ENCODE measurements at regions not wholly inside any gene's neighbourhood (a gene's known extent, or its start where the extent isn't known, plus 50 kb on each side); places are given as distances from the start of the nearest gene placed in this dataset.

DNA sequence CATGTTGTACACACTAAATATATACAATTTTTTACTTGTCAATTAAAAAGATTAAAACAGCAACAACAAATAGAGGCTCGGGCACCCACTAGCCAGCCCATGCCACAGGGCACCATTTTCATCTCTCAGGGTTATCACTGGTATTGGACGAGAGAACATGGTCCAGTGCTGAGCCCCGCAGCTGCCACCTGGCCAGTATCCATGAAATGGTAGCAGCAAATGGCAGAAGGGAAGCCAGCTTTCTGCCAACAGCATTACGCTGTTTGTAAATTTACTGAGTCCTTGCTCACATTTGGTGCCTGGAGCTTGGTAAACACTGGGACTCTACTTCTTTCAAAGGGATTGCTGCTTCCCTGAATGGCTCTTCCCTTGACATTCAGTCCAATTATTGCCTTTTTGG is 87.9 kb upstream of the WASF3 start:
- Histone ChIP-seq H3K36me3 (replicated peaks; ENCODE audit: insufficient read depth, low read depth) (no peaks in the 10 kb centered on the region), H3K4me1 (ENCODE audit: insufficient read depth) (no peaks in the 10 kb centered on the region), H3K9me3 (ENCODE audit: low read depth) (no peaks in the 10 kb centered on the region), H4K20me1 (ENCODE audit: insufficient read depth, poor library complexity, severe bottlenecking) (no peaks in the 10 kb centered on the region), H3K9me2 (replicated peaks; ENCODE audit: insufficient read depth) (no peaks in the 10 kb centered on the region), H3K27ac (no peak overlapping the region), H3K27me3 (no peaks in the 10 kb centered on the region), H3K79me2 (no peaks in the 10 kb centered on the region), H3K4me3 (no peak overlapping the region), H3K4me2 (no peak overlapping the region), H2AFZ (no peak overlapping the region)
- DNase-seq (ENCODE audit: low spot score) = no peak
- WGBS (ENCODE audit: low lambda C conversion rate, missing lambda C conversion rate) = 89% methylated on average over 4 of the region's 4 CpGs
- no peak for TF ChIP-seq EZH2phosphoT487 (IDR thresholded peaks at IDR 0.05; ENCODE audit: low read depth, severe bottlenecking, unreplicated experiment)
- TF ChIP-seq EZH2 (IDR thresholded peaks at IDR 0.05; ENCODE audit: borderline replicate concordance) = no peak
- no peak for TF ChIP-seq CTCF (IDR thresholded peaks at IDR 0.05; ENCODE audit: poor library complexity)

GRCh38 chr13:26471807-26472206 is 85.7 kb upstream of the WASF3 start:
- Histone ChIP-seq H2AFZ (no peak overlapping the region), H3K79me2 (no peaks in the 10 kb centered on the region), H3K36me3 (replicated peaks; ENCODE audit: insufficient read depth, low read depth) (no peaks in the 10 kb centered on the region), H3K4me2 (no peak overlapping the region), H3K27me3 (no peaks in the 10 kb centered on the region), H4K20me1 (ENCODE audit: insufficient read depth, poor library complexity, severe bottlenecking) (no peaks in the 10 kb centered on the region), H3K9me2 (replicated peaks; ENCODE audit: insufficient read depth) (no peaks in the 10 kb centered on the region), H3K27ac (no peak overlapping the region), H3K9me3 (ENCODE audit: low read depth) (no peaks in the 10 kb centered on the region), H3K4me1 (ENCODE audit: insufficient read depth) (peaks cover 13% of the 10 kb centered on the region), H3K4me3 (no peak overlapping the region)
- 84% methylated on average over 8 of the region's 8 CpGs for WGBS (ENCODE audit: low lambda C conversion rate, missing lambda C conversion rate)
- no peak for DNase-seq (ENCODE audit: low spot score)
- TF ChIP-seq EZH2 (IDR thresholded peaks at IDR 0.05; ENCODE audit: borderline replicate concordance) = no peak
- no peak for TF ChIP-seq EZH2phosphoT487 (IDR thresholded peaks at IDR 0.05; ENCODE audit: low read depth, severe bottlenecking, unreplicated experiment)
- no peak for TF ChIP-seq CTCF (IDR thresholded peaks at IDR 0.05; ENCODE audit: poor library complexity)

- no peak for TF ChIP-seq CTCF (IDR thresholded peaks at IDR 0.05; ENCODE audit: poor library complexity)
- no peak for TF ChIP-seq EZH2phosphoT487 (IDR thresholded peaks at IDR 0.05; ENCODE audit: low read depth, severe bottlenecking, unreplicated experiment)
- TF ChIP-seq EZH2 (IDR thresholded peaks at IDR 0.05; ENCODE audit: borderline replicate concordance) = no peak
- Histone ChIP-seq H4K20me1 (ENCODE audit: insufficient read depth, poor library complexity, severe bottlenecking) (no peaks in the 10 kb centered on the region), H3K27ac (no peak overlapping the region), H3K79me2 (no peaks in the 10 kb centered on the region), H3K9me2 (replicated peaks; ENCODE audit: insufficient read depth) (no peaks in the 10 kb centered on the region), H3K9me3 (ENCODE audit: low read depth) (no peaks in the 10 kb centered on the region), H3K4me2 (no peak overlapping the region), H3K27me3 (no peaks in the 10 kb centered on the region), H3K36me3 (replicated peaks; ENCODE audit: insufficient read depth, low read depth) (no peaks in the 10 kb centered on the region), H3K4me1 (ENCODE audit: insufficient read depth) (peaks cover 13% of the 10 kb centered on the region), H2AFZ (no peak overlapping the region), H3K4me3 (no peak overlapping the region)
- 65% methylated on average over 5 of the region's 5 CpGs for WGBS (ENCODE audit: low lambda C conversion rate, missing lambda C conversion rate)
- DNase-seq (ENCODE audit: low spot score) = no peak
Observed at GRCh38 chr13:26473571-26474230, 83.8 kb upstream of the WASF3 start.
